ENCODE measurements at regions not wholly inside any gene's neighbourhood (a gene's known extent, or its start where the extent isn't known, plus 50 kb on each side); places are given as distances from the start of the nearest gene placed in this dataset.

- no peak for TF ChIP-seq CTCF (conservative IDR thresholded peaks at IDR 0.05; ENCODE audit: low read depth, low read length)
- DNase-seq (ENCODE audit: low read depth) = no peak
- H3K4me3 ChIP-seq (ENCODE audit: low read length) = no peak overlapping the region
Measured at GRCh38 chr13:28566283-28566682, 71.4 kb upstream of the FLT1 start.

- H3K4me3 ChIP-seq (ENCODE audit: low read length) = no peak overlapping the region
- DNase-seq (ENCODE audit: low read depth) = no peak
- TF ChIP-seq CTCF (conservative IDR thresholded peaks at IDR 0.05; ENCODE audit: low read depth, low read length) = no peak
Measured at GRCh38 chr13:28564030-28564429, 69.1 kb upstream of the FLT1 start.

GRCh38 chr13:28563609-28564008 lies 68.7 kb upstream of the FLT1 start:
- no peak for TF ChIP-seq CTCF (conservative IDR thresholded peaks at IDR 0.05; ENCODE audit: low read depth, low read length)
- no peak overlapping the region for H3K4me3 ChIP-seq (ENCODE audit: low read length)
- no peak for DNase-seq (ENCODE audit: low read depth)

- no peak for TF ChIP-seq CTCF (conservative IDR thresholded peaks at IDR 0.05; ENCODE audit: low read depth, low read length)
- no peak for DNase-seq (ENCODE audit: low read depth)
- H3K4me3 ChIP-seq (ENCODE audit: low read length) = no peak overlapping the region
Measured at GRCh38 chr13:28560612-28561011, 65.7 kb upstream of the FLT1 start.

DNA sequence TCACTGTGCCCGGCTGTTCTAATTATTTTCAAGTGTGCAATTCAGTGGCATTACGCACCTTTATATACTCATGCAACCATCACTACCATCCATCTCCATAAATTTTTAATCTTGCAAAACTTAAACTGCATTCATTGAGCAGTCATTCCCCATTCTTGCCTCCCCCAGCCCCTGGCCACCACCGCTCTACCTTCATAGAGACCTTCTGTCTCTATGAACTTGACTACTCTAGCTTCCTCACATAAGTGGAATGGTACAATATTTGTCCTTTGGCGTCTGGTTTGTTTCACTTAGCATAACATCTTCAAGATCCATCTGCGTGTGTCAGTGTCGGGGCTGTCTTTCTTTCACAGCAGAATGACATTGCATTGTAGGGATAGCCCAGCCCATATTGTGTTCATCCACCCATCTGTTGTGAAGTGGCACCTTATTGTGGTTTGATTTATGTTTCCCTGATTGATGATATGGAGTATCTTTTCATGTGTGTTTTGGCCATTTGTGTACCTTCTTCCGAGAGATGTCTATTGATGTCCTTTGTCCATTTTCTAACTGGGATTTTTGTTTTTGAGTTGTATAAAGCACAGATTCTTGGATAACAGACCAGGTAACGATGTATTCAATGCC lies 64.8 kb upstream of the FLT1 start:
- DNase-seq (ENCODE audit: low read depth) = no peak
- no peak for TF ChIP-seq CTCF (conservative IDR thresholded peaks at IDR 0.05; ENCODE audit: low read depth, low read length)
- no peak overlapping the region for H3K4me3 ChIP-seq (ENCODE audit: low read length)

GRCh38 chr13:28558567-28558966 lies 63.6 kb upstream of the FLT1 start:
- DNase-seq (ENCODE audit: low read depth) = peak; percentile 23
- no peak for TF ChIP-seq CTCF (conservative IDR thresholded peaks at IDR 0.05; ENCODE audit: low read depth, low read length)
- H3K4me3 ChIP-seq (ENCODE audit: low read length) = no peak overlapping the region

GRCh38 chr13:28557725-28558520 lies 63.0 kb upstream of the FLT1 start:
- no peak for TF ChIP-seq CTCF (conservative IDR thresholded peaks at IDR 0.05; ENCODE audit: low read depth, low read length)
- DNase-seq (ENCODE audit: low read depth) = peak; percentile 46
- H3K4me3 ChIP-seq (ENCODE audit: low read length) = no peak overlapping the region
